Testis (tissue), 2 donors: ENCODE measurements at regions not wholly inside any gene's neighbourhood (a gene's known extent, or its start where the extent isn't known, plus 50 kb on each side); places are given as distances from the start of the nearest gene placed in this dataset.

Experiments used
- POLR2A ChIP-seq: fragments of 450-650 bp; IDR thresholded peaks from one replicate; pipeline ENCODE4 v1.6.1; 2017; ENCODE audit warnings: antibody characterized with exemption, mild to moderate bottlenecking, moderate library complexity
- TF ChIP-seq, protein P1 (sequence below), 3 experiments: fragments of 450-650 bp in 2 of 3; fragments of 200-600 bp in 1 of 3; sonication (generic) in 1 of 3; IDR thresholded peaks; one replicate each; pipeline ENCODE4 v1.5.1; 2016 to 2019; ENCODE audit warnings: antibody characterized with exemption in 3 of 3, mild to moderate bottlenecking in 2 of 3, moderate library complexity in 1 of 3

DNA sequence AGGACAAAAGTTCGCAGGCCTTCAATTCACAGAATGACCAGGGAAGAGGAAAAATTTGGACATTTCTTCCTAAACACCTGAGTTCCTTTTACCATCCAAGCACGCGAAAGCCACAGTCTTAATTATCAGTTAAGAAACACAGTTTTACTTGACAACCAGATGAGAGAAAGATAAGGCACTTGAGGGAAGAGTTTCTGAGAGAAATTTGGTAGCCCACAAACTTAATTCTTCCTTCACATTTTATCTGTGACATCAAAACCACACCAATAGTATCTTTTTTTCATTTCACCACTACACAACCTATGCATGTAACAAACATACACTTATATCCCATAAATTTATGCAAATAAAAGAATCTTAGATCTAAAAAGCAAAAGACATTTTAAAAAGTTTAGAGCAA lies 326.6 kb downstream of the MZT1 start:
- TF ChIP-seq POLR2A, result no peak
- TF ChIP-seq, protein P1, sequence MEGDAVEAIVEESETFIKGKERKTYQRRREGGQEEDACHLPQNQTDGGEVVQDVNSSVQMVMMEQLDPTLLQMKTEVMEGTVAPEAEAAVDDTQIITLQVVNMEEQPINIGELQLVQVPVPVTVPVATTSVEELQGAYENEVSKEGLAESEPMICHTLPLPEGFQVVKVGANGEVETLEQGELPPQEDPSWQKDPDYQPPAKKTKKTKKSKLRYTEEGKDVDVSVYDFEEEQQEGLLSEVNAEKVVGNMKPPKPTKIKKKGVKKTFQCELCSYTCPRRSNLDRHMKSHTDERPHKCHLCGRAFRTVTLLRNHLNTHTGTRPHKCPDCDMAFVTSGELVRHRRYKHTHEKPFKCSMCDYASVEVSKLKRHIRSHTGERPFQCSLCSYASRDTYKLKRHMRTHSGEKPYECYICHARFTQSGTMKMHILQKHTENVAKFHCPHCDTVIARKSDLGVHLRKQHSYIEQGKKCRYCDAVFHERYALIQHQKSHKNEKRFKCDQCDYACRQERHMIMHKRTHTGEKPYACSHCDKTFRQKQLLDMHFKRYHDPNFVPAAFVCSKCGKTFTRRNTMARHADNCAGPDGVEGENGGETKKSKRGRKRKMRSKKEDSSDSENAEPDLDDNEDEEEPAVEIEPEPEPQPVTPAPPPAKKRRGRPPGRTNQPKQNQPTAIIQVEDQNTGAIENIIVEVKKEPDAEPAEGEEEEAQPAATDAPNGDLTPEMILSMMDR (IDR thresholded peaks at IDR 0.05), result no peak
